Astrocyte (in vitro differentiated cells and primary cell): ENCODE measurements at regions not wholly inside any gene's neighbourhood (a gene's known extent, or its start where the extent isn't known, plus 50 kb on each side); places are given as distances from the start of the nearest gene placed in this dataset.

Experiments used
- DNase-seq: peaks from one replicate; pipeline ENCODE4 v3.0.0-alpha.2; 2010; ENCODE audit warnings: low read depth
- FAIRE-seq: peaks from 2 replicates; lab custom pipeline; 2011; peaks lifted over from hg19 to GRCh38; lab: Jason Lieb, UNC
- H2AFZ ChIP-seq: 2 replicates; pipeline ENCODE4 v1.6.0; 2012; ENCODE audit warnings: low read depth, low read length, inconsistent platforms
- H3K27ac ChIP-seq: 2 replicates; pipeline ENCODE4 v1.5.1; 2011; ENCODE audit warnings: low read depth, low read length, inconsistent platforms
- H3K27me3 ChIP-seq: 2 replicates; pipeline ENCODE4 v1.6.0; 2011; ENCODE audit warnings: low read length, inconsistent platforms; ENCODE audit not compliant: insufficient read depth
- H3K36me3 ChIP-seq: 2 replicates; pipeline ENCODE4 v1.5.1; 2011; ENCODE audit warnings: low read length, inconsistent platforms; ENCODE audit not compliant: insufficient read depth
- H3K4me1 ChIP-seq: 2 replicates; pipeline ENCODE4 v1.5.1; 2011; ENCODE audit warnings: low read length, inconsistent platforms; ENCODE audit not compliant: insufficient read depth
- H3K4me2 ChIP-seq: 2 replicates; pipeline ENCODE4 v1.6.0; 2012; ENCODE audit warnings: low read length, inconsistent platforms
- H3K4me3 ChIP-seq: 2 replicates; pipeline ENCODE4 v1.5.1; 2011; ENCODE audit warnings: low read depth, mild to moderate bottlenecking, low read length, inconsistent platforms; ENCODE audit not compliant: insufficient read depth
- H3K79me2 ChIP-seq: 2 replicates; pipeline ENCODE4 v1.6.0; 2012; ENCODE audit warnings: mild to moderate bottlenecking, low read length, inconsistent platforms; ENCODE audit not compliant: insufficient read depth
- H3K9ac ChIP-seq: 2 replicates; pipeline ENCODE4 v1.6.0; 2012; ENCODE audit warnings: mild to moderate bottlenecking, low read length, inconsistent platforms
- H3K9me3 ChIP-seq: 2 replicates; pipeline ENCODE4 v1.5.1; 2012; ENCODE audit warnings: low read depth, mild to moderate bottlenecking, low read length, inconsistent platforms; ENCODE audit not compliant: insufficient read depth
- H4K20me1 ChIP-seq: 2 replicates; pipeline ENCODE4 v1.6.0; 2012; ENCODE audit warnings: low read length, inconsistent platforms; ENCODE audit not compliant: insufficient read depth
- H3K27ac Mint-ChIP-seq: one replicate; pipeline ENCODE4 v1.8.0; 2021; ENCODE audit warnings: mild to moderate bottlenecking, mixed read lengths; ENCODE audit not compliant: unreplicated experiment
- H3K27me3 Mint-ChIP-seq: one replicate; pipeline ENCODE4 v1.8.0; 2021; ENCODE audit warnings: low read depth, mixed read lengths; ENCODE audit not compliant: unreplicated experiment
- H3K36me3 Mint-ChIP-seq: one replicate; pipeline ENCODE4 v1.8.0; 2021; ENCODE audit warnings: low read depth, mixed read lengths; ENCODE audit not compliant: unreplicated experiment
- H3K4me1 Mint-ChIP-seq: one replicate; pipeline ENCODE4 v1.8.0; 2021; ENCODE audit warnings: low read depth, mixed read lengths; ENCODE audit not compliant: unreplicated experiment
- H3K4me3 Mint-ChIP-seq: one replicate; pipeline ENCODE4 v1.8.0; 2021; ENCODE audit warnings: mild to moderate bottlenecking, moderate library complexity, mixed read lengths; ENCODE audit not compliant: unreplicated experiment
- H3K9me3 Mint-ChIP-seq: one replicate; pipeline ENCODE4 v1.8.0; 2021; ENCODE audit warnings: mild to moderate bottlenecking, mixed read lengths; ENCODE audit not compliant: unreplicated experiment
- CTCF ChIP-seq: IDR thresholded peaks from 2 replicates; pipeline ENCODE4 v1.5.1; 2011; ENCODE audit warnings: low read depth, mild to moderate bottlenecking, inconsistent platforms, low read length, moderate library complexity; ENCODE audit not compliant: insufficient read depth
- EZH2 ChIP-seq: IDR thresholded peaks from 2 replicates; pipeline ENCODE4 v1.6.1; 2012; ENCODE audit warnings: mild to moderate bottlenecking, low read length, inconsistent platforms; ENCODE audit not compliant: insufficient read depth

- H3K4me2 ChIP-seq: no peak overlapping the region
- H3K9ac ChIP-seq: no peak overlapping the region
- no peak for FAIRE-seq
- Mint-ChIP-seq H3K9me3 (peaks cover 21% of the 10 kb centered on the region), H3K4me1 (peaks cover 9% of the 10 kb centered on the region), H3K36me3 (peaks cover 4% of the 10 kb centered on the region), H3K27me3 (peaks cover 30% of the 10 kb centered on the region), H3K4me3 (no peak overlapping the region), H3K27ac (no peak overlapping the region)
- H3K4me1 ChIP-seq: peaks cover 13% of the 10 kb centered on the region
- no peaks in the 10 kb centered on the region for H3K27me3 ChIP-seq
- H3K36me3 ChIP-seq: no peaks in the 10 kb centered on the region
- DNase-seq: no peak
- no peak overlapping the region for H3K4me3 ChIP-seq
- H2AFZ ChIP-seq: no peak overlapping the region
- H3K27ac ChIP-seq: no peak overlapping the region
- no peaks in the 10 kb centered on the region for H3K9me3 ChIP-seq
- no peaks in the 10 kb centered on the region for H4K20me1 ChIP-seq
- TF ChIP-seq CTCF: no peak
- TF ChIP-seq EZH2: no peak
- H3K79me2 ChIP-seq: no peaks in the 10 kb centered on the region
Measured at GRCh38 chr1:203405703-203406438, 54.9 kb upstream of the FMOD start.

GRCh38 chr1:203406446-203407045, 55.6 kb upstream of the FMOD start:
- no peaks in the 10 kb centered on the region for H3K27me3 ChIP-seq
- DNase-seq: no peak
- Mint-ChIP-seq H3K9me3 (peaks cover 23% of the 10 kb centered on the region), H3K27ac (no peak overlapping the region), H3K27me3 (peaks cover 30% of the 10 kb centered on the region), H3K4me1 (peaks cover 9% of the 10 kb centered on the region), H3K36me3 (peaks cover 4% of the 10 kb centered on the region), H3K4me3 (no peak overlapping the region)
- no peaks in the 10 kb centered on the region for H3K9me3 ChIP-seq
- H3K9ac ChIP-seq: no peak overlapping the region
- H2AFZ ChIP-seq: no peak overlapping the region
- H3K4me1 ChIP-seq: peaks cover 13% of the 10 kb centered on the region
- no peaks in the 10 kb centered on the region for H3K79me2 ChIP-seq
- H3K4me3 ChIP-seq: no peak overlapping the region
- H3K4me2 ChIP-seq: no peak overlapping the region
- FAIRE-seq: no peak
- no peaks in the 10 kb centered on the region for H3K36me3 ChIP-seq
- no peak for TF ChIP-seq CTCF
- no peak for TF ChIP-seq EZH2
- no peak overlapping the region for H3K27ac ChIP-seq
- no peaks in the 10 kb centered on the region for H4K20me1 ChIP-seq

DNA sequence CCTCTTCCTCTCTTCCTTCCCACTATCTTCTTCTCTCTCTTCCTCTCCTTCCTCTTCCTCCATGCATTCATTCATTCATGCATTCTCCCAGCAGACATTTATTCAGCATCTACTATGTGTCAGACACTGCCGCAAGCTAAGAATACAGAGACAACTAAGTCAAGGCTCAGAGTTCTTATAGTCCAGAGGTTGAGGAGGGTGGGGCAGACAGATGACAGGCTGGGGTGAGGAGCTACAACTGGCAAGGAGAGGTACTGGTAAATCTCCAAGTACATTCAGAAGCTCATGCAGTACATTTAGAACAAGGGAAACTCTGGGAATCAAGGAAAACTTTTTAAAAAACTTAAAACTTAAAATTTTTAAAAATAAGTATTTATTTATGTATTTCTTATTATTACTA, 56.4 kb upstream of the FMOD start:
- peaks cover 30% of the 10 kb centered on the region for H3K27me3 Mint-ChIP-seq
- H3K4me2 ChIP-seq: no peak overlapping the region
- DNase-seq (no peak), FAIRE-seq (no peak)
- H3K27me3 ChIP-seq: no peaks in the 10 kb centered on the region
- no peaks in the 10 kb centered on the region for H3K9me3 ChIP-seq
- TF ChIP-seq CTCF: no peak
- H3K27ac ChIP-seq: no peak overlapping the region
- peaks cover 8% of the 10 kb centered on the region for H3K4me1 Mint-ChIP-seq
- H3K79me2 ChIP-seq: no peaks in the 10 kb centered on the region
- no peaks in the 10 kb centered on the region for H3K36me3 ChIP-seq
- H4K20me1 ChIP-seq: no peaks in the 10 kb centered on the region
- no peak overlapping the region for H3K4me3 Mint-ChIP-seq
- H3K9me3 Mint-ChIP-seq: peaks cover 25% of the 10 kb centered on the region
- peaks cover 8% of the 10 kb centered on the region for H3K4me1 ChIP-seq
- H3K27ac Mint-ChIP-seq: no peak overlapping the region
- H3K9ac ChIP-seq: no peak overlapping the region
- H2AFZ ChIP-seq: no peak overlapping the region
- H3K36me3 Mint-ChIP-seq: peaks cover 4% of the 10 kb centered on the region
- no peak overlapping the region for H3K4me3 ChIP-seq
